Motor neuron (in vitro differentiated cells): ENCODE measurements at regions not wholly inside any gene's neighbourhood (a gene's known extent, or its start where the extent isn't known, plus 50 kb on each side); places are given as distances from the start of the nearest gene placed in this dataset.
"Not testable (repeated sequence)": the region's sequence is repeated elsewhere in the genome, so short reads cannot be mapped to it uniquely, and the experiment has no call there.

Experiments
- ATAC-seq, 8 experiments: fragments of 200-7000 bp; cut with Tn5 transposase; replicated peaks in 6 of 8; 2 replicates each; pipeline ENCODE4 v1.8.0; 2021; ENCODE audit warnings: mild to moderate bottlenecking in 8 of 8, moderate library complexity in 8 of 8
- H3K27ac ChIP-seq, 2 donors: fragments of 250-450 bp; sonication (Bioruptor Pico); 2 replicates each; pipeline ENCODE4 v1.9.0; 2021; ENCODE audit warnings: antibody characterized with exemption in 2 of 2, mild to moderate bottlenecking in 2 of 2, moderate library complexity in 1 of 2
- H3K4me1 ChIP-seq, 2 donors: fragments of 250-450 bp; sonication (Bioruptor Pico); replicated peaks in 1 of 2; 2 replicates each; pipeline ENCODE4 v1.6.1; 2021; ENCODE audit warnings: antibody characterized with exemption in 2 of 2, mild to moderate bottlenecking in 2 of 2, moderate library complexity in 1 of 2
- H3K4me3 ChIP-seq, 5 donors: fragments of 250-450 bp; sonication (Bioruptor Pico); 2 replicates each; pipeline ENCODE4 v1.9.0; 2021; ENCODE audit warnings: antibody characterized with exemption in 5 of 5, mild to moderate bottlenecking in 5 of 5, moderate library complexity in 4 of 5
- WGBS, 10 experiments: fragments of 450-650 bp; shearing (Covaris generic); methylation state at CpG; one replicate each; pipeline ENCODE4 v1.0.0; 2022; 5-methylcytosine and 5-hydroxymethylcytosine counted together
- in situ Hi-C, 9 experiments: fragments of 400-800 bp; cut with MboI; loops; one replicate each; pipeline ENCODE4 v1.15.0; 2021; ENCODE audit warnings: low sequenced_read_pairs in 9 of 9, low pct_unique_long_range_greater_than_20kb in 2 of 9; ENCODE audit not compliant: unreplicated experiment in 9 of 9

DNA sequence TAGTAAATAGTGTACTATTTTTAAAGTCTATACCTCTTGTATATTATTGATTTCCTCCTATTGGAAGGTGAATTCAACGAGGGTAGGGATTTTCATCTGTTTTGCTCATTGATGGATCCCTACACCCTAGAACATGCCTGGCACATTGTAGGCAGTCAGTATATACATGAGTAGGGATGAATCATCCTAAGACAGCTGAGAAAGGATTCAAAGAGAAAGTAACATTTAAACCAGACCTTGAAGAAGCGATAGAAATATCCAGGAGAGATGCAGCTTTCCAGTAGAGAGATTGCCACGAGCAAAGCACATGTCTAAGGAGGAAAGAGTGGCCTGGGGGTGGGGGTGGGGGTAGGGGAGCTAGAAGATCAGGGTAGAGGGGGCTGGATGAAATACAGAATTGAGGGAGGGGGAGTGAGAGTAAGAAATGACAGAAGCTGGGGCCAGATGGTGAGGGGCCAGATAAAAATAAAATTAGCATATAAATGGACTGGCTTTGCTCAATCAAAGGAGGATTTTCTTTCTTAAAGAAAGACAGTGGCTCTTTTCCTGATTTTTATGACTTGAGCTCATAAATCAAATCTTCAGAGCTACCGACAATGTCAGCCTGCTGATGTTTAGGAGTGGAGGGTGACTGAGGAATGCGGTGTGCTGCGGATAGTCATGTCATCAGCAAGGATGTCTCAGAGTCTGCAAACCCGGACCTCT lies 168.2 kb downstream of the SAMD5 start:
- H3K4me3 ChIP-seq = no peak overlapping the region
- H3K27ac ChIP-seq = no peak overlapping the region
- 17 to 100% (median 52%) methylated on average over 1 to 5 of the region's 7 CpGs; no CpG with 5 or more reads in 1 of the 10 experiments for WGBS, 10 experiments
- in situ Hi-C loops = no loop called here
- peaks cover 10 to 33% of the 10 kb centered on the region in 2 donors for H3K4me1 ChIP-seq
- ATAC-seq = peak; percentile 44 to 86 (median 70)

DNA sequence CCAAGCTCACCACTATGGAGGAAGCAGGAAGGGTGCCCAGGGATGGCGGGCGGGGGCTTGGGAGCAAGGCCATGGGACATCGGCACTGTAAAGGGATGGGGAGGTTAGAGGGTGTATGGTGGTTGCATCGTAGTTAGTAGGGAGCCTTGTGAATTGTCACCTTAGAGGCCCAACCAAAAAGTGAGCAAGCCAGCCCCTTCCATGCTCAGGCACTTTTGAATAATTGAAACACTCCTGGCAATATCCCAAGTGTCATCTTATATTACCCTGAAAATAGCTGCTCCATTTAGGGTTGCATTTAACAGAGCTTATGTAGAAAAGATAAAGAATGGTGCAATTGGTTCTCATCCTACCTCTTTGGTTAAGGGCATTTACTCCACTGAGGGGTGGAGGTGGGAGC lies 169.2 kb downstream of the SAMD5 start:
- in situ Hi-C loops = no loop called here
- H3K27ac ChIP-seq = no peak overlapping the region
- WGBS, 10 experiments = 40 to 83% (median 58%) methylated on average over 1 to 4 of the region's 4 CpGs; no CpG with 5 or more reads in 5 of the 10 experiments

DNA sequence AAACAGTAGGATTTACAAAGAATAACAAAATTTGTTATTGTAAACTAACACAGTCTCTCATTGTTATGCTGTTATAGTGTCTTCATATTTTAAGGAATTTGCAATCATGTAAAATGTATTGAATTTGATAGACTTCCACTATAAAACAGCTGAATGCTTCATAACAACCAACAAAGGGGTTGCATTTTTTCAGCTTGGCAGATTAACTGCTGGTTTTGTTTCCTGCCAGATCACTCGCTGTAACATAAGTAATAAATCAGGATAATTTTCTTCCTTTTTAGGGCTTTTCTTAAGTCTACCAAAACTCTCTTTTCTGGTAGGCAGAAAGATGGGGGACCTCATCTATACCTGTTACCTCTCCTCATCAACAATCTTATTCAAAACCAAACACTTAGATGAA lies 169.8 kb downstream of the SAMD5 start:
- in situ Hi-C loops = no loop called here
- Histone ChIP-seq H3K27ac (no peak overlapping the region), H3K4me3 (no peak overlapping the region), H3K4me1 (peaks cover 10 to 33% of the 10 kb centered on the region in 2 donors)
- WGBS, 10 experiments = 22 to 63% (median 44%) methylated on average over 1 of the region's 1 CpG; no CpG with 5 or more reads in 2 of the 10 experiments
- peak in 1 of 8 experiments; percentile 23 for ATAC-seq

More for the DNA sequence above, 169.2 kb downstream of the SAMD5 start:
- peaks cover 10 to 33% of the 10 kb centered on the region in 2 donors for H3K4me1 ChIP-seq
- no peak overlapping the region for H3K4me3 ChIP-seq
- ATAC-seq = peak in 3 of 8 experiments; percentile 26 to 43 (median 39)

DNA sequence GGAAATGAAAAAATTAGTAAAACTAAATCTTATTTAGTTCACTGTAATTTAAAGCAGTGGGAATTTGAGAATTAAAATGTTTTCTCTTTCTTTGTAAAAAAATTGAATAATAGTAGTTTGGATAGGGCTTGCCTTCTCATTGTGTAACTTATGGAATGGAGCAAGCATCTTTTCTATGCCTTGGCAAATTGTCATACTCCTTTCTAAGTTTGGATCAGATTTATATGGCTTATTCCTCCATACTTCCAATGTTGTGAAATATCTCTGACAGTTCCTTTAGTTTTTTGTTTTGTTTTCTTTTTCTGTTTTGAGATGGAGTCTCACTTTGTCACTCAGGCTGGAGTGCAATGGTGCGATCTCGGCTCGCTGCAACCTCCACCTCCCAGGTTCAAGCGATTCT lies 176.4 kb downstream of the SAMD5 start:
- ATAC-seq = no peak
- Histone ChIP-seq H3K4me3 (no peak overlapping the region), H3K27ac (no peak overlapping the region), H3K4me1 (no peaks in the 10 kb centered on the region)
- 82 to 100% (median 93%) methylated on average over 1 to 4 of the region's 4 CpGs; no CpG with 5 or more reads in 3 of the 10 experiments for WGBS, 10 experiments
- in situ Hi-C loops = no loop called here

DNA sequence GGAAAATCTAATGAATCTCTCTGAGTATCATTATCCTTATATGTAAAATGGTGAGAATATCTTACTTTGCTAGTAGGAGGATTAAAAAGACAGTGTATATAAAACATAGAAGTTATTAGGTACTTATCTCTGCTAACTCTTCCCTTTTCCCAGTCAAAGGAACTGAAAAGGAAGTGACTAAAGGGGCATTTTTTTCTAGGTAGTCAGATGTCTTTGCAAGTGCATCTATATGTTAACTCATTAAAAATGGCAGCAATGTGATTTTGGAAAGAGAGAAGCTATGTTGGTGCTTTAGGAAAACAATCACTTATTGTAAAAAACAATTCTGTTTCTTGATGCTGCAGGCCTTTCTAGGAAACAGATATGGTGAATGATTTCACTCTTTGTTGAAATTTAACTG lies 180.9 kb downstream of the SAMD5 start:
- no peak overlapping the region for H3K27ac ChIP-seq
- in situ Hi-C loops = no loop called here
- no peak for ATAC-seq
- H3K4me1 ChIP-seq = peaks cover 6 to 22% of the 10 kb centered on the region in 2 donors
- no peak overlapping the region for H3K4me3 ChIP-seq

DNA sequence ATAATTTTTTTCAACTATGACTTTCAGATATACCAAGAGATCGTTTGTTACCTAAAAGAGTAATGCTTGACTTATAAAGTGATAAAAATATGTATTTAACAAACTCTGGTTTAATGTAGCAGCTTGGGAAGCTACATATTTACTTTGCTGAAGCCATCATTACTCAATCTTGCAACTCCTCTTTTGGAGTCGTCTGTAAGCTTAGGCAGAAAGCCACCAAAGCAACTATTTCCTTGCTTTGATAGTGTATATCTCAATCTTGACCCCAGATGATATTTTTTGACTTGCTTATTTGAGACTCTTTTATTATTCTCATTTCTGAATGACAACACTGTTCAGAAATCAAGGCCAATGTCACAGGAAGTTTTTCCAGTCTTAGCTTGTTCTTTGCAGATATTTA lies 183.0 kb downstream of the SAMD5 start:
- Histone ChIP-seq H3K4me1 (peaks cover 6 to 22% of the 10 kb centered on the region in 2 donors), H3K4me3 (no peak overlapping the region), H3K27ac (no peak overlapping the region)
- no peak for ATAC-seq
- 10 to 80% (median 50%) methylated on average over 1 to 2 of the region's 2 CpGs; no CpG with 5 or more reads in 1 of the 10 experiments for WGBS, 10 experiments
- in situ Hi-C loops = no loop called here

DNA sequence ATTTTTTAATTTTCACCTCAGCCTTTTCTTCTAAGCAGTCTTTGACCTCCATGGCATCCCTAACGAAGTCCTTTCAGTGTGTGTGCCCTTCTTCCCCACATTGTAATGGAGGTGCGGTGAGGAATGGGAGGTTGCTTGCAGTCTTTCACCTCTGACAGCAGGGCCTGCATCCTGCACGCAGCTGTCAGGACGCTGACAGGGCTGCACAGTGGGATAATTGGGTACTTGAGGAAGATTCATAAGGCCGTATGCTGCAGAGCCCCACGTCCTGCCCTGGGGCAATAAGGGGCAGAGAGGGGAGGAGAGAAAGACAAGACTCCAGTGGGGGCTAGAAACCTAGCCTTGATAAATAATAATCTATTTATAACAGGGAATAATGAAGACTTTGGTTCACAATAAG lies 184.7 kb downstream of the SAMD5 start:
- H3K4me1 ChIP-seq = peaks cover 6 to 22% of the 10 kb centered on the region in 2 donors
- peak in 5 of 8 experiments; percentile 64 to 84 (median 77) for ATAC-seq
- no peak overlapping the region for H3K27ac ChIP-seq
- 48 to 76% (median 53%) methylated on average over 1 to 6 of the region's 6 CpGs; no CpG with 5 or more reads in 5 of the 10 experiments for WGBS, 10 experiments
- H3K4me3 ChIP-seq = no peak overlapping the region
- in situ Hi-C loops = no loop called here

DNA sequence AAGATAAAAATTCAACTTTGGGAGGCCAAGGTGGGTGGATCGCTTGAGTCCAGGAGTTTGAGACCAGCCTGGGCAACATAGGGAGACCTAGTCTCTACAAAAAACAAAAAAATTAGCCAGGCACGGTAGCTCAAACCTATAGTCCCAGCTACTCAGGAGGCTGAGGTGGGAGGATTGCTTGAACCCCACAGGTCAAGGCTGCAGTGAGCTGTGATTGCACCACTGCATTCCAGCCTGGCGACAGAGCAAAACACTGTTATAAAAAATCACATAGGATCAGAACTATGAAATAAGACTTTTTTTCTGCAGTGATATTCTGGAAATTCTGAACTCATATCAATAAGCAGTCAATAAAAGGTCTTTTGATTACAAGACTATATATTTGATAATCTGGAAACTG lies 186.1 kb downstream of the SAMD5 start:
- ATAC-seq, H3K4me3 ChIP-seq, H3K27ac ChIP-seq, in situ Hi-C loops: not testable (repeated sequence)
- H3K4me1 ChIP-seq = peaks cover 6 to 30% of the 10 kb centered on the region in 2 donors
- WGBS, 10 experiments = 57 to 100% (median 83%) methylated on average over 1 to 2 of the region's 3 CpGs; no CpG with 5 or more reads in 4 of the 10 experiments

DNA sequence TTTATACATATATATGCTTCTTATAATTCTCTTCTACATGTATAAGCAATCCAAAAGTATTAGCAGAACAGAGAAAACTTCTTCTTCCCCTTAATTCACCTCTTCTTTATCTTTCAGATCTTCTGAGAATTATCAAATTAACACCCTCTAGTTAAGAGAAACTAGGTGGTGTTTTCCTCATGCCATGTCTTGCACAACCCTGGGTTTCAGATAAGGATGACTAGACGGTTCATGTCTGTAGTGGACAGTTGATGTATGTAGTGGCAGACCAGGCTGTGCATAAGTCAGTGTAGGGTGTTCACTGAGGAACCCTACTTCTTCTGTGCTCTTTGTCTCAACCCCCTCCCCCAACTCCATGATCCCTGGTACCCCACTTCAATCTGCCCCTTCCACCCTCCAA lies 187.3 kb downstream of the SAMD5 start:
- H3K27ac ChIP-seq = no peak overlapping the region
- H3K4me3 ChIP-seq = no peak overlapping the region
- in situ Hi-C loops = no loop called here
- no peak for ATAC-seq
- peaks cover 6 to 40% of the 10 kb centered on the region in 2 donors for H3K4me1 ChIP-seq
- WGBS, 10 experiments = 60 to 100% methylated on average over 1 of the region's 1 CpG; no CpG with 5 or more reads in 8 of the 10 experiments

DNA sequence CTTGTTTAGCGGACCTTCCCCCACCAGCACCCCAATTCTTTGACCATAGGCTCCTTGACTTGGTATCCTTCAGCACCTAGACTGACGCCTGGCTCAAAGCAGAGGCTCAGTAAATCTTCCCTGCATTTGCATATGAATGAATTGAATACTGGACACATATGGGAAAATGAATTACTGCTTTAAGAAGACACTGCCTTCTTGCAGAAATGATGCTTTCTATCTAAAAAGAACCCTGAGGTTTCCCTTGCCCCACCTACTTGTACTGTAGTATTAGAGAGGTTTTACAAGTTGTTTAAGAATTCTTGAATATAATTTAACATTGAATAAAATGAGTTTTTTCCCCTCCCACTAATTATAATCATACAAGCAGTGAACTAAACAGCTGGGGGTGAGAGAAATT lies 190.7 kb downstream of the SAMD5 start:
- 20 to 100% (median 75%) methylated on average over 1 to 2 of the region's 2 CpGs; no CpG with 5 or more reads in 2 of the 10 experiments for WGBS, 10 experiments
- H3K4me1 ChIP-seq = peaks cover 0 to 18% of the 10 kb centered on the region in 2 donors
- in situ Hi-C loops = no loop called here

DNA sequence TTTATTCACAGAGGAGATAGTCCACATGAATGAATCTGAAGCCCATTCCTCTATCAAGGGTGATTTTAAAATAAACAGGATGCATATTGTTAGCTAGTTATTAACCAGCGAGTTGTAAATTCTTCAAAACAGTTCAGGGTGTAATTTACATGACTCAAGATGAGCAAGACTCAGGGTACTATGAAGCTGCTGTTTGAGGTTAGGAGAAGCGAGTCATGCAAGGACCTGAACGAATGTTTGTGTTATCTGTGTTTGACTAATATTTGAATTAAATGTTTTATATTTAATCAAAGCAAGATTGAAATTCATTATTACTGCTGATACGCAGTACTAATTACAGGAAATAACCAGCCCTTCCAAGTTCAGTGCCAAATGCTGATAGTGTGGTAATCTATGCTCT lies 191.1 kb downstream of the SAMD5 start:
- Histone ChIP-seq H3K27ac (no peak overlapping the region), H3K4me1 (peaks cover 0 to 18% of the 10 kb centered on the region in 2 donors), H3K4me3 (no peak overlapping the region)
- WGBS, 10 experiments = 8 to 100% (median 80%) methylated on average over 1 to 4 of the region's 4 CpGs
- peak in 3 of 8 experiments; percentile 34 to 50 (median 43) for ATAC-seq
- in situ Hi-C loops = no loop called here

More for the DNA sequence above, 190.7 kb downstream of the SAMD5 start:
- ATAC-seq = peak in 3 of 8 experiments; percentile 73 to 76 (median 74)
- Histone ChIP-seq H3K4me3 (no peak overlapping the region), H3K27ac (no peak overlapping the region)

DNA sequence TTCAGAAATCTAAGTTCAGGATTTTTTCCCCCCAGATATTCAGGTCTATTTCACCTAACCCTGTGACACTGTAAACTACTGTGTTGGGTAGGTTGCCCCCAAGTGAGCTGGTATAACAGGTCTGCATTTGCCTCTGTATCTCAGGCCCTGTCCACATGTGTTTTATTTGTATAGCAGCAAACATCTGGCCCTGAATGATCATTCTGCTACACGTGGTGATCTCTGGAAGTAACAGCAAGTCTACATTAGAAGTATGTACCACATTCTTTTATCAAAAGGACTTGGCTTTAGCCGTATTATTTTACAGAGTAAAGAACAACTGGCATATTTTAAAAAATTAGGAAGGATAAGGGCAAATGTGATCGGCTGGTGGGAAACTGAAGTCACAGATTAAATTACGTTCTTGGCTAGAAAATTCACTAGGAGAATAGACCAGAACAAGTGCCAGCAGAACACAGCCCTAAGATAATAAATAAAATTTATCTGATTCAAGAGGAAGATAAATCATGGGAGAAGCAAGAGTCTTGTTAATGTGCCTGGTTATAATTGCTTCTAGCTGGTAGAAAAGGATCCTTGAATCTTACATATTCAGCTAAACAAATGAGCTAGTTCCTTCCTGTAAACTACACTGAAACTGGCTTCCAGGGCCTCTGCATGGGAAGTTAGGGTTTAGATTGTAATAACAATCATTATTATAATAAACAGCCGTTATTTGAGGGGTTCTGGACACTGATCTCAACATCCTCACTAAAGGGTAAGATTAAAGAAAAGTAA lies 192.1 kb downstream of the SAMD5 start:
- no peak overlapping the region for H3K27ac ChIP-seq
- peaks cover 0 to 18% of the 10 kb centered on the region in 2 donors for H3K4me1 ChIP-seq
- no peak overlapping the region for H3K4me3 ChIP-seq
- ATAC-seq = peak in 4 of 8 experiments; percentile 15 to 66 (median 25)
- 6 to 100% (median 65%) methylated on average over 1 to 5 of the region's 5 CpGs; no CpG with 5 or more reads in 1 of the 10 experiments for WGBS, 10 experiments
- in situ Hi-C loops = no loop called here

DNA sequence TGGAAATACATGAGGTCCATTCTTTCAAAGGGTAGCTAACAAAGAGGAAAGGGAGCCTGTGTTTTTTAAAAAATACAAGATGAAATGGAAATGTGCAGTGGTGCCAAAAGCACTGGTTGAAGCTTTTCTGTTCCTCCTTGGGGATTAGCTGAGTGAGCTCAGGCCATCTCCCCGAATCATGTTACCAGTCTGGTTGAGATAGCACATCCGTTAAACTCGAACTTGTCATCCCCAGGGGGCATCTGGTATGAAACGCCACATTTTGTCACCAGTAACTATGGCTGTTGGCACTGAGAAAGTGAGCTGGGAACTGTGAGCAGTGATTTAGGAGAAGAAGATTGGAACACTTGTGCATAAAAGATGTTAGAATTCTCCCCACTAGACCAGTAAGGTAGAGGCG lies 196.2 kb downstream of the SAMD5 start:
- in situ Hi-C loops = no loop called here
- WGBS, 10 experiments = 40 to 100% (median 88%) methylated on average over 1 to 5 of the region's 5 CpGs; no CpG with 5 or more reads in 2 of the 10 experiments

More for the DNA sequence above, 196.2 kb downstream of the SAMD5 start:
- ATAC-seq = no peak
- H3K27ac ChIP-seq = no peak overlapping the region
- peaks cover 0 to 9% of the 10 kb centered on the region in 2 donors for H3K4me1 ChIP-seq
- H3K4me3 ChIP-seq = no peak overlapping the region
